Stimulated activated naive CD4-positive, alpha-beta T cell (primary cell): ENCODE measurements at regions not wholly inside any gene's neighbourhood (a gene's known extent, or its start where the extent isn't known, plus 50 kb on each side); places are given as distances from the start of the nearest gene placed in this dataset.
"Not testable (repeated sequence)": the region's sequence is repeated elsewhere in the genome, so short reads cannot be mapped to it uniquely, and the experiment has no call there.

ENCODE experiments used
- DNase-seq, 6 experiments: peaks; one replicate each; lab custom pipeline; 2025; lab: John Stamatoyannopoulos, UW

DNA sequence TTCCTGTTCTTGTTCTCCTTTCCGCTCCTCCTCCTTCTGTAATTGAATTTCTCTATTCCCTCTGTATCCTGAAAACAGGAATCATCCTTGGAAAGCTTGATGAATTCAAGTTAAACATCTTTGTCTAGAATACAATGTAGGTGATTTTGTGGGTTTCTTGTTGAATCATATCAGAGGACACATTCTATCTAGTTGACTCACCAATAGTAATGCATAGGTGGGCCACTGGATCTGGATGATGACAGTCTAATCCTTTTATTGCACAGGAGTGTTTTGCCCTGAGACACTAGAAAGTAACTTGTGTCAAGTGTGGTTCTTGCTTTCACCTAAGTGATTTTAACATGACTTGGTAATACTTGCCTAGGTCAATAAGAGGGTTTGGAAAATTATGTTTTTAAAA is 164.3 kb downstream of the RFPL4B start:
- no peak for DNase-seq

DNA sequence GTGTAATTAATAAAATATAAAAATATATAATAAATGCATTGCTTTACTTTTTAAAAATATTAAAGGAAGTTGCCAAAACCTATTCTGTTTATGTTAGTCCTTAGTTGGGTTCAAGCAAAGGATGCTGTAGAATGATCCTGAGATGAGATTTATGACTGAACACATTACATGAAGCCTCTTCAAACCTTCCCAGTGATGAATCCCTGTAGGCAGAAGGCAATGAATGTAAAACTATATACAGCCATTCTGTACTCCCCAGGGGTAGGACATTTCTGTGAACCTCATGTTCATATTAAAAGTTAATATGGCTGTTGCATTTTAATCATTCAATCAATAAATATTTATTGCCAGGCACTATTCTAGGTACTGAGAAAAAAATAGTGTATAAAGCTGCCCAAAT is 166.0 kb downstream of the RFPL4B start:
- DNase-seq = no peak

DNA sequence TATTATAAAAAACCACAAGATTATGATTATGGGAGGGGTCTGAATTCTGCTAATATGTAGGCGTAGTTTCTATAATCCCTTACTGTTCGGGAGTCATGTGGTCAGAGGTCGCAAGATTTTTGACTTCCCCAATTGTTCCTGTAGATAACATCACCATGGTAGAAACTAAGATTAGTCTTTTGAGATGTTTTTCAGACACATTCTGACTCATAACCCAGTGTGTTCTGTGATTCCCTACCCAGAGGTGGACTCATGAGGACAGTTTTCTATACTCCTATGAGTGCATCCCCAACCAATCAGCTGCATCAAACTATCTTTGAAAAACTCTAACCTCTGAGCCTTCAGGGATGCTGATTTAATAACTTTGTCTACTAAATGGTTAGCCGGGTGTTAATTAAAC is 175.5 kb downstream of the RFPL4B start:
- no peak for DNase-seq

DNA sequence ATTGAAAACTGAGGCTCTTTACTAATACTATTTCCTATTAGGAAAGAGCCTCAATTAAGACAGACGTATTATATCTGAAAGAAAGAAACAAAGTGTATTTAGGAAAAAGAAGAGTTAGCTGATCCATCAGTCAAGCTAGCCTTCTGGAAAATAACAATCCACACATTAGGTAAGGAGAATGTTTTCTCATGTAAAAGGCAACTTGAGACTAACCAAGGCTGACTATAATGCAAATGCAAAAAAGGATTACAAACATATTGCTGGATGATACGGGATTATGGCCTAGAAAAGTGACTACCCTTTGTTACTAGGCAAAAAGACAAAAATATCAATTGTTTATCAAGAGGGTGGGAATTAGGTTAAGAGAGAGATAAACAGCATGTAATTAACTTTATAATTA is 176.9 kb downstream of the RFPL4B start:
- DNase-seq = no peak

DNA sequence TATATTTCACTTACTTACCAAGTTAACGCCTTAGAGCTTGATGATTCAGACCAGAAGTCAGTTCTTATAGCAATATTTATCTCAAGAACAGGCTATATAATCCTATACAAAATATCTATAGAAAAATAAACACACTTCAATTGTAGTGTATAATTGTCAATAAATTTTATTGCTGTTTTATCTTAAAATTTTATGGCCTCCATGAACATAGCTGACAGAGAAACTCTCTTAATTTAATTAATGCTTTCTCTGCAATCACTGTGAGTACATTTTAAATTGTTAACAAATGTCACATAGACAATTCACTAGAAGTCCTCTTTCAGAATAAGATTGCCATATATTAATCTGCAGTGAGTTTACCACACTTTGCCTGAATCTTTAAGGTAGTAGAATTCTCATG is 178.6 kb downstream of the RFPL4B start:
- no peak for DNase-seq

DNA sequence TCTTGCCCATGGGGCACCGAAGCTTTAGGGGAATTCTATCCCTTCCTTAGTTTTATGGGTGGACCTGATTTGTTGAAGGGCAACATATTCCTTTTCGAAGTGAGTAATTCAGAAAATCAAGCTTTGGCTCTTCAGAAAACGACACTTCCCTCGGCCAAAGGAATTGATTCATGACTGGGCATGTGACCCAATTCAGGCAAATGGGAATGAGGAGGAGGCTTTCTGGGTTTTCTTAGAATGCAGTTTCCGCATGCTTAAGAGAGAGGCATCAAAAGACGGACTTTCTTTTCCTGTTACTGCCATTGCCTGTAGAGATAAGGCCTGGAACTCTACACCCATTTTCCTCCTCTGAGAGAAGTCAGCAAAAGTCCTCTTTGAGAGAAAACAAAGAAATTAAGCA is 179.5 kb downstream of the RFPL4B start:
- no peak for DNase-seq

DNA sequence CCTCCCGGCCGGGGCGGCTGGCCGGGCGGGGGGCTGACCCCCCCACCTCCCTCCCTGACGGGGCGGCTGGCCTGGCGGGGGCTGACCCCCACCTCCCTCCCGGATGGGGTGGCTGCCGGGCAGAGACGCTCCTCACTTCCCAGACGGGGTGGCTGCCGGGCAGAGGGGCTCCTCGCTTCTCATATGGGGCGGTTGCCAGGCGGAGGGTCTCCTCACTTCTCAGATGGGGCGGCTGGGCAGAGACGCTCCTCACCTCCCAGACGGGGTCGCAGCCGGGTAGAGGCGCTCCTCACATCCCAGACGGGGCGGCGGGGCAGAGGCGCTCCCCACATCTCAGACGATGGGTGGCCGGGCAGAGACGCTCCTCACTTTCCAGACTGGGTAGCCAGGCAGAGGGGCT is 181.2 kb downstream of the RFPL4B start:
- not testable (repeated sequence) for DNase-seq

DNA sequence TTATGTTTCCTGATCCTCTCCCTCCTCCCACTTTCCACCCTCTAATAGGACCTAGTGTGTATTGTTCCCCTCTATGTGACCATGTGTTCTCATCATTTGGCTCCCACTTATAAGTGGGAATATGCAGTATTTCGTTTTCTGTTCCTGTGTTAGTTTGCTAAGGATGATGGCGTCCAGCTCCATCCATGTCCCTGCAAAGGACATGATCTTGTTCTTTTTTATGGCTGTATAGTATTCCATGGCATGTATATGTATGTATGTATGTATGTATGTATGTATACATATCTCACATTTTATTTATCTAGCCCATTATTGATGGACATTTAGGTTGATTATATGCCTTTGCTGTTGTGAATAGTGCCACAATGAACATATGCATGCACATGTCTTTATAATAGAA is 188.7 kb downstream of the RFPL4B start:
- DNase-seq = no peak

DNA sequence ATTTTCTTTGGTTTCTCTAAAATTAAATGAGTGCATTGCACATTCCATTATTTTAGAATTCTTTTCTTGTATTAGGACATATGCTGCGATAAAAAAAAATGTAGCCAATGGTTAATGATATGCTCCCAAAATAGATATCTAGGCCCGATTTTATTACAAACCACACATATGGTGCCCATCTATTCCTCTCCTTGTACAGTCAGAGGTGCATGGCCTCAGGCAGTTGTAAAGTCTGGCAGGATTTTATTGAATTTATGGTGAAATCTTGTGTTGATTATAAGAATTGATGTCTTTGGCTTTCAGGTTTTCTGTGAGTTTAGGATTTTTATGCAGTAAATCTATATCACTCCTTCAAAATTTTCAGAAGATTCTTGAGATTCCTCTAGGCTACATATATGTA is 192.2 kb downstream of the RFPL4B start:
- no peak for DNase-seq

DNA sequence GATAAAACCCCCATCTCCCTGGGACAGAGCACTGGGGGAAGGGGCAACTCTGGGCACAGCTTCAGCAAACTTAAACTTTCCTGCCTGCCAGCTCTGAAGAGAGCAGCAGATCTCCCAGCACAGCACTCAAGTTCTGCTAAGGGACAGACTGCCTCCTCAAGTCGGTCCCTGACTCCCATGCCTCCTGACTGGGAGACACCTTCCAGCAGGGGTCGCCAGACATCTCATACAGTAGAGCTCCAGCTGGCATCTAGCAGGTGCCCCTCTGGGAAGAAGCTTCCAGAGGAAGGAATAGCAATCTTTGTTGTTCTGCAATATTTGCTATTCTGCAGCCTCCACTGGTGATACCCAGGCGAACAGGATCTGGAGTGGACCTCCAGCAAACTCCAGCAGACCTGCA is 194.7 kb downstream of the RFPL4B start:
- DNase-seq = not testable (repeated sequence)

DNA sequence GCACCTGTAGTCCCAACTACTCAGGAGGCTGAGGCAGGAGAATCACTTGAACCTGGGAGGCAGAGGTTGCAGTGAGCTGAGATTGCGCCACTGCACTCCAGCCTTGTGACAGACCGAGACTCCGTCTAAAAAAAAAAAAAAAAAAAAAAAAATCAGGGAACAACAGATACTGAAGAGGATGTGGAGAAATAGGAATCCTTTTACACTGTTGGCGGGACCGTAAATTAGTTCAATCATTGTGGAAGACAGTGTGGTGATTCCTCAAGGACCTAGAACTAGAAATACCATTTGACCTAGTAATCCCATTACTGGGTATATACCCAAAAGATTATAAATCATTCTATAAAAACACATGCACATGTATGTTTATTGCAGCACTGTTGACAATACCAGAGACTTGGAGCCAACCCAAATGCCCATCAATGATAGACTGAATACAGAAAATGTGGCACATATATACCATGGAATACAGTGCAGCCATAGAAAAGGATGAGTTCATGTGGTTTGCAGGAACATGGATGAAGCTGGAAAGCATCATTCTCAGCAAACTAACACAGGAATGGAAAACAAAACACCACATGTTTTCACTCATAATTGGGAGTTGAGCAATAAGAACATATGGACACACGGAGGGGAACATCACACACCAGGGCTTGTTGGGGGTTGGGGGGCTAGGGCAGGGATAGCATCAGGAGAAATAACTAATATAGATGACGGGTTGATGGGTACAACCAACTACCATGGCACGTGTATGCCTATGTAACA is 200.4 kb downstream of the RFPL4B start:
- not testable (repeated sequence) for DNase-seq

DNA sequence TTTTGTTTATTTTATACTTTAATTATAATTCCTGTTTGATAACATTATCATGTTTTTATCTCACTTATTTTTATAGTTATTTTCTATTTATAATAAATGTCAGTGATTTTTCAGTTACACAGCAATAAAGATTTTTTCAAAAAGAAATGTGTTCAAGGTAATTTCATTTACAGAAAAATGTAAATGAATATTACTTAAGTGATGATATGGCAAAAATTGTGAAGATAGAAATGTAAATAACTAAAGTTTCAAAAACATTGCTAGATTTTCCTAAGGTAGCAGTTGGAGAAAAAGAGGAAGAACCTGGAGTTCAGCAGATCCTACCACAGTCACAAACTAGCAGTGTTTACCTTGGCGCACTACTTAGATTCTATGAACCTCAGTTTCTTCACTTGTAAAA is 202.6 kb downstream of the RFPL4B start:
- DNase-seq = no peak

DNA sequence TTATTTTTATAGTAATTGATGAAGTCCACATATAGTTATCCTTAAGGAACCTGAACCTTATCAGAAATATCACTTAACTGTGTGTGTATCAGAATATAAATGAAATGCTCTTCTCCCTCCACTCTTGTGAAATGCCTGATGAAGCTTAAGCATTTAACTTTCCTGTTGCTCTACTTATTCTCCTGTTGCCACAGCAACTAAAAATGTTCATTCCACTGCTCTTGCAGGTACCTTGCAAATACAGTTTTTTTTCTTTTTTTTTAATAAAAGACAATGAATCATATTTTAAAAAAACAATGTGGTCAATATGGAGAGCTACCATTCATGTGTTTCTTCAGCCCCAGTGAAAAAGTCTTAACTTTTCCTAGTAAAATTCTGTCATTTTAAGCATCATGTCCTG is 210.3 kb downstream of the RFPL4B start:
- DNase-seq = no peak

DNA sequence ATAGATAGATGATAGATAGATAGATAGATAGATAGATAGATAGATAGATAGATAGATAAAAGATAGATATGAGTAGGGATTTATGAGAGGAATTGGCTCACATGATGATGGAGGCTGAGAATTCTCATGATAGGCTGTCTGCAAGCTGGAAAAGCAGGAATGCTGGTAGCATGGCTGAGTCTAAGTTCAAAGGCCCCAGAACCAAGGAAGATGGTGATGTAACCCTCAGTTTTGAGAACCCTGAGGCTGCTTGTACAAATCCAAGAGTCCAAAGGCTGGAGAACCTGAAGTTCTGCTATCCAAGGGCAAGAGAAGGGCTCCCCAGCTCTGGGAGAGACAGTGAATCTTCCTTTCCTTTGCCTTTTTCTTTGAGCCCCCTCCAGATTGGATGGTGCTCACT is 210.8 kb downstream of the RFPL4B start:
- DNase-seq = no peak

DNA sequence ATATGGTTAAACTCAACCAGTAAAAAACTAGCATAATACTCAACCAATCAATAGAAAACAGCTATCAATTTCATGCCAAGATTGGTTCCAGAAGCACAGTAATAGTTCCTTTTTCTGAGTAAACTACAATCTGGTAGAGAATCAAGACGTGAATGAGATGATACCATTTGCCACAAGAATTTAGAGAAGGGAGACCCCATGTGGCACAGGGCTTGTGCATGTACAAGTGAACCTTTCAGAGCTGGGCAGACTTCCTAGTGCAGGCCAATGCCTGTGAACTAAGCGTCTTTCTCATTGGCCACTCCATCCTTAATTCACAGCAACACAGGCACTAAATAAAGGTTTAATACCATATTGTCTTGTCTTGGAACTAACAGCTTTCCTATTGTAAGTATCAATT is 213.5 kb downstream of the RFPL4B start:
- no peak for DNase-seq

DNA sequence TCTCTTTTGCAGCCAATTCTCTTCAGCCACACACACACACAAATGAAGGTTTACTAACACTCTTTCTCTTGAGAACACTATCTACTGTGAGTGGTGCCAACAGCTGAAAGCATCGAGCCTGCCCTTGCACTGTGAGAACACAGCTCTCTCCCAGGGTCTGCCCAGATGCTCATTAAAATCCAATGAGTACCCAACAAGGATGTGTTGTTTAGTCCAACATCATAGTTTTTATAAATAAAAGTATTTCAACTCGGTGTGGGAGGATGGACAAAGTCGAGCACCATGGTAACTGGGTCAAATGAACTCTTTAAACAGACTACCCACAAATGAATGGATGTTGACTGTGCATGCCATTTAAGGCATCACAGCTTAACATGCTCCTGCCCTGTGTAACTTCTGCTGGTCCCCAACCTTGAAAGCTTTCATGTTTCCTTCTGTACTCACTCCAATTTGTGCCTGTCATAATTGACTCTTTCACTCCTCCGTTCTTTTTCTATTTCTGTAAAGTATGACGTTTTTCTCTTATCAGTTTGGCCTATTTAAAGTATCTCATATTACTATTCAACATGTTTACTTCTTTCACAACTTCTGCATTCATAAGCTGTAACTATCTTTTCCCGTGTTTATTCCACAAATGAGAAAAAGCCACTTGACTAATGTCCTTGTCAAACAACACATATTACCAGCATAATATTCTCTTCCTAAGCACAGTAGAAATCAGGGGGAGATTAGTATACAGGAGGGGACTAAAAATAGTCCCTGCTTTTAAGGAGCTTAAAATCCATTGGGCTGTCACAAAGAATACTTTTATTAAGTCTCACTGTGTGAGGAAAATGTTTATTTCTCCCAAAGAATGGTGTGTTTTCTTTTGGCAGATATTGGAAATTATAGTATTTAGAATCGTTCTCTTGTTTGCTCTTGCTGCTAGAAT is 215.4 kb downstream of the RFPL4B start:
- no peak for DNase-seq

DNA sequence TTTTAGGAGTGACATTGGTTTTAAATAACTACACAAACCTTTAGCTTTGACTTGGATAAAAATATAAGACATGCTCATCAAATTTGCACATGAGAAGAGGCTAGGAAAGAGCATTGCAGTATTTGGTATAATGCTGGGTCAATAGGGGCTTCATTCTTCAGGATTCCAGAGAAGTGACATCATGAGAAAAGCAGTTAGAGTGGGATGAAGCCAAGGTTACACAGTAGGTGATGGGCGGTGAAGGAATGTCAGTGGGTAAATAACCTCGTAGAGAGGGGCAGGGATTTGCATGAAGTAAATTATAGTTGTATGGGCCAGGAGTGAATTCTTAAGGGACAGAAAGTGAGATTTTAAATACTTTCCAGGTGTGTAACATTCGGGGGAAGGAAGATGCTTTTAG is 216.2 kb downstream of the RFPL4B start:
- no peak for DNase-seq

DNA sequence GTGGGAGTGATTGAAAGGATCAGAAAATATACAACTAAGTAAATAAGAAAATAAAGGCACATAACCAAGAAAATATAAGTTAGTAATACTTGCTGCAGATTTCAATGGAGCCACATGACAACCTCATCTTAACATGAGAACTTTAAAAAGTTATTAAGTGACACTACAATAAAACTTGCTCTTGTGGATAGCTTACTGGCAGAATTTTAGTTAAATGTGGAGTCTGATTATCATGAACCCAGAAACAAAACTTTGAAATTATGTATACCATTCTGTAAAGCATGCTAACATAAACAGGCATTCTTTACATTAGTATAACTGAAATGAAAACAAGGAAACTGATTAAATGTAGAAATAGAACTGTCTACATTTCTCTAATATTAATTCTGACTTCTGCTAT is 220.9 kb downstream of the RFPL4B start:
- no peak for DNase-seq

DNA sequence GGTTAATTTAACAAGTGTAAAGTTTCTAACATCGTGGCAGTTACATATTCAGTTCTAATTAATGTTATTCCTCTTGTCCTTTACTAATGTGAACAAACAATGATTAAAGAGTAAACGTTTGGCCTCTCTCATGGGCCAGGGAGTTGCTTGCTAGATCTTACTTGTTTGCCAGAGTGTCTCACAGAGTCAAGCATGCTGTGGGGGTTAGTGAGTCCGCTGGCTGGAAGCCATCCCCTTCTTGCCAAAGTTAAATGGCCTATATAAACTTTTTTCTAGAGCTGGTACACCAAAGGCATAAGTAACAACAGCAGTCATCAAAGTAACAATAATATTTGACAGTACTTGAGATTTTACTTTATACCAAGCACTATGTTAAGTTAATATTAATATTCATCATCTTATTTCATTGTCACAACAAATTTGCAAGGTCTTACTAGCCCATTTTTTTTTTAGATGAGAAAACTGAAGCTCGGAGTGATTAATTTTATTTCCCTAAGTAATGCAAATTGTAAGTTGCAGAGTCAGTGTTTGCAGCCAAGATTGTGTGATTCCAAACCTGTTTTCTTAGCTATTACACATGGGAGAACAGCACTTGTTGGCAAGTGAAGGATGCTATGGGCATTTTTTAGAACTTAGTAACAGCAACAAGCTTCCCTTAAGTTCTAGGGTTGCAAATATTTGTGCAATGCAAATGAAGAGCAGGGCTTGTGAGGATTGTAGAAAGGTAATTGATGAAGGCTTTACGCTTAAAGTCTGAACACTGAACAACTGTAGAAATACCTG is 224.5 kb downstream of the RFPL4B start:
- DNase-seq = no peak

DNA sequence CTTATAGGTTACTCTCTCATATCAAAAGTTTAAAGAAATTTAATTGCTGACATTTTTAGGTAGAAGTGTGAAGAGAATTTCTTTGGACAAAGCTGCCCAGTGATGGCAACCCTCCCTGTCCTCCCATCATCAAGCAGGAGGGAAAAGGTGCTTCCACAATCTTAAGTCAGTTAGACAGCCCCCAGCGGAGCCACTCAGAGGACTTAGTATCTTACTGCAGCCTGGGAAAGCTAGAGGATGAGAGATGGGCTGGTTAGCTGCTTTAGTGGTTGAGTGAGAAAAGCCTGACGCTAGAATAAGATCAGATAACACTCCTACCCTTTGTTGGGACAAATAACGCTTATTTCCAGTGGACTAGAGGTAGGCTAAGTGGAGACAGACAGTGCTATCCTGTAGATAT is 227.1 kb downstream of the RFPL4B start:
- no peak for DNase-seq

DNA sequence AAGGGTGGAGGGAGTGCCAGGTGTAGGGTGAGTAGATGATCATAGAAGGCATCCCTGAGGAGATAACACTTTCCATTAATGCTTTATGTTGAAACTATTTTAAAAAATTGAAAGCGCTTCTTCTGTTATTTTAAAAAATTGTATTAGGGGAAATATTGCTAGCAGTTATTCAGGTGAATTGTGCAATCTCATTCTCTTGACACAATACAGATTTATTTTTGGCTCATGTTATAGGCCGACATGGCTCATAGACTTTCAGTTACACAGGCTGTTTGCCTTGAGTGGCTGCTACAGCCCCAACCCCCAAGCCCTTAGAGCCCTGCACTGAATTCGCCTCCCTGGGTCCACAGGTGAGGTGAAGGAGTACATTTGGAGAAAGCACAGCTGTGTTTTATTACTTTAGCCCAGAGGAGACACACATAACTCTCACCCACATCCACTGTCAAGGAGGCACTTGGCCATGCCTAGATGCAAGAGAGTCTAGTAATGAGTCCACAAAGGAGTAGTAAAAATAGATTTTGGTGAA is 228.2 kb downstream of the RFPL4B start:
- no peak for DNase-seq

DNA sequence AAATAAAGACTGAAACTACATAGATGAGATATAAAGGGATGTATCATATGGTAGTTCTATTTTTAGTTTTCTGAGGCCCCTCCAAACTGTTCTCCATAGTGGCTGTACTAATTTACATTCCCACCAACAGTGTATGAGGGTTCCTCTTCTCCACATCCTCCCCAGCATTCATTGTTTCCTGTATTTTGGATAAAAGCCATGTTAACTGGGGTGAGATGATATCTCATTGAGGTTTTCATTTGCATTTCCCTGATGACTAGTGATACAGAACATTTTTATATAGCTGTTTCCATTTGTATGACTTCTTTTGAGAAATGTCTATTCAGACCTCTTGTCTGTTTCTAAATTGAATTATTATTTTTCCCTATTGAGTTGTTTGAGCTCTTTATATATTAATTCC is 229.3 kb downstream of the RFPL4B start:
- DNase-seq = no peak
